ENCODE measurements at regions not wholly inside any gene's neighbourhood (a gene's known extent, or its start where the extent isn't known, plus 50 kb on each side); places are given as distances from the start of the nearest gene placed in this dataset.

GRCh38 chr5:13601112-13601511, 343.4 kb downstream of the DNAH5 start:
- Mint-ChIP-seq H3K27ac (ENCODE audit: unreplicated experiment) (no peak overlapping the region), H3K27me3 (ENCODE audit: unreplicated experiment) (no peaks in the 10 kb centered on the region), H3K9me3 (ENCODE audit: unreplicated experiment) (no peaks in the 10 kb centered on the region), H3K36me3 (ENCODE audit: low read depth, unreplicated experiment) (no peaks in the 10 kb centered on the region), H3K4me1 (ENCODE audit: unreplicated experiment) (peaks cover 17% of the 10 kb centered on the region), H3K4me3 (ENCODE audit: unreplicated experiment) (no peak overlapping the region)
- DNase-seq (ENCODE audit: low spot score): no peak
- no peak for TF ChIP-seq CTCF (IDR thresholded peaks at IDR 0.05; ENCODE audit: unreplicated experiment)

GRCh38 chr5:13595978-13596377, 348.5 kb downstream of the DNAH5 start:
- no peak for DNase-seq (ENCODE audit: low spot score)
- TF ChIP-seq CTCF (IDR thresholded peaks at IDR 0.05; ENCODE audit: unreplicated experiment): no peak
- H3K27ac Mint-ChIP-seq (ENCODE audit: unreplicated experiment): no peak overlapping the region
- H3K4me3 Mint-ChIP-seq (ENCODE audit: unreplicated experiment): no peak overlapping the region
- H3K9me3 Mint-ChIP-seq (ENCODE audit: unreplicated experiment): no peaks in the 10 kb centered on the region
- no peaks in the 10 kb centered on the region for H3K36me3 Mint-ChIP-seq (ENCODE audit: low read depth, unreplicated experiment)
- no peaks in the 10 kb centered on the region for H3K4me1 Mint-ChIP-seq (ENCODE audit: unreplicated experiment)
- no peaks in the 10 kb centered on the region for H3K27me3 Mint-ChIP-seq (ENCODE audit: unreplicated experiment)

- TF ChIP-seq CTCF (IDR thresholded peaks at IDR 0.05; ENCODE audit: unreplicated experiment): no peak
- H3K27ac Mint-ChIP-seq (ENCODE audit: unreplicated experiment): no peak overlapping the region
- no peaks in the 10 kb centered on the region for H3K4me1 Mint-ChIP-seq (ENCODE audit: unreplicated experiment)
- no peak for DNase-seq (ENCODE audit: low spot score)
- H3K9me3 Mint-ChIP-seq (ENCODE audit: unreplicated experiment): no peaks in the 10 kb centered on the region
- no peaks in the 10 kb centered on the region for H3K27me3 Mint-ChIP-seq (ENCODE audit: unreplicated experiment)
- H3K36me3 Mint-ChIP-seq (ENCODE audit: low read depth, unreplicated experiment): no peaks in the 10 kb centered on the region
- no peak overlapping the region for H3K4me3 Mint-ChIP-seq (ENCODE audit: unreplicated experiment)
Observed at GRCh38 chr5:13591621-13592020, 352.9 kb downstream of the DNAH5 start.

- no peak overlapping the region for H3K4me3 Mint-ChIP-seq (ENCODE audit: unreplicated experiment)
- no peak for TF ChIP-seq CTCF (IDR thresholded peaks at IDR 0.05; ENCODE audit: unreplicated experiment)
- no peaks in the 10 kb centered on the region for H3K9me3 Mint-ChIP-seq (ENCODE audit: unreplicated experiment)
- no peak overlapping the region for H3K27ac Mint-ChIP-seq (ENCODE audit: unreplicated experiment)
- no peak for DNase-seq (ENCODE audit: low spot score)
- no peaks in the 10 kb centered on the region for H3K4me1 Mint-ChIP-seq (ENCODE audit: unreplicated experiment)
- H3K36me3 Mint-ChIP-seq (ENCODE audit: low read depth, unreplicated experiment): no peaks in the 10 kb centered on the region
- H3K27me3 Mint-ChIP-seq (ENCODE audit: unreplicated experiment): no peaks in the 10 kb centered on the region
Observed at GRCh38 chr5:13585324-13585723, 359.2 kb downstream of the DNAH5 start.

GRCh38 chr5:13581914-13582313, 362.6 kb downstream of the DNAH5 start:
- H3K27me3 Mint-ChIP-seq (ENCODE audit: unreplicated experiment): no peaks in the 10 kb centered on the region
- no peaks in the 10 kb centered on the region for H3K9me3 Mint-ChIP-seq (ENCODE audit: unreplicated experiment)
- no peak overlapping the region for H3K27ac Mint-ChIP-seq (ENCODE audit: unreplicated experiment)
- no peak for TF ChIP-seq CTCF (IDR thresholded peaks at IDR 0.05; ENCODE audit: unreplicated experiment)
- no peak overlapping the region for H3K4me3 Mint-ChIP-seq (ENCODE audit: unreplicated experiment)
- H3K36me3 Mint-ChIP-seq (ENCODE audit: low read depth, unreplicated experiment): no peaks in the 10 kb centered on the region
- no peak for DNase-seq (ENCODE audit: low spot score)
- H3K4me1 Mint-ChIP-seq (ENCODE audit: unreplicated experiment): no peaks in the 10 kb centered on the region
